ENCODE measurements at regions not wholly inside any gene's neighbourhood (a gene's known extent, or its start where the extent isn't known, plus 50 kb on each side); places are given as distances from the start of the nearest gene placed in this dataset.

- Histone ChIP-seq H3K9ac (ENCODE audit: insufficient read depth, low read length) (no peak overlapping the region), H3K4me3 (replicated peaks in 1 of 4; ENCODE audit: control extremely low read depth in 1 of 4, insufficient read depth in 1 of 4, low read depth in 3 of 4, low read length in 4 of 4) (no peak overlapping the region), H3K4me1 (ENCODE audit: control insufficient read depth, extremely low read depth, insufficient read depth, low read length) (peaks cover 19% of the 10 kb centered on the region), H3K4me2 (ENCODE audit: extremely low read depth, insufficient read depth, low read length) (peak overlapping the region; percentile 62), H3K27ac (ENCODE audit: insufficient read depth, low read length) (peak overlapping the region; percentile 66), H3K36me3 (ENCODE audit: control insufficient read depth, insufficient read depth, low read length) (no peaks in the 10 kb centered on the region), H2AFZ (ENCODE audit: low read length) (no peak overlapping the region), H4K20me1 (ENCODE audit: control insufficient read depth, extremely low read depth, insufficient read depth, low read length) (no peaks in the 10 kb centered on the region), H3K27me3 (ENCODE audit: control insufficient read depth, insufficient read depth, low read length) (no peaks in the 10 kb centered on the region), H3K9me3 (ENCODE audit: control insufficient read depth, insufficient read depth, low read depth, low read length) (no peaks in the 10 kb centered on the region), H3K79me2 (ENCODE audit: control insufficient read depth, insufficient read depth, low read length) (no peaks in the 10 kb centered on the region)
- TF ChIP-seq EZH2 (IDR thresholded peaks at IDR 0.05; ENCODE audit: low read length, missing control alignments) (no peak), CTCF (conservative IDR thresholded peaks at IDR 0.05 in 1 of 2, IDR thresholded peaks at IDR 0.05 in 1 of 2; ENCODE audit: low read depth in 1 of 2, low read length in 2 of 2) (no peak)
- DNase-seq (ENCODE audit: low read depth in 2 of 2), result peak; percentile 87 to 94
Observed at GRCh38 chr5:87121304-87122150, 146.2 kb upstream of the RASA1 start.

GRCh38 chr5:87122151-87122977, 145.3 kb upstream of the RASA1 start:
- TF ChIP-seq CTCF (conservative IDR thresholded peaks at IDR 0.05 in 1 of 2, IDR thresholded peaks at IDR 0.05 in 1 of 2; ENCODE audit: low read depth in 1 of 2, low read length in 2 of 2) (no peak), EZH2 (IDR thresholded peaks at IDR 0.05; ENCODE audit: low read length, missing control alignments) (no peak)
- Histone ChIP-seq H3K4me1 (ENCODE audit: control insufficient read depth, extremely low read depth, insufficient read depth, low read length) (peaks cover 19% of the 10 kb centered on the region), H3K79me2 (ENCODE audit: control insufficient read depth, insufficient read depth, low read length) (no peaks in the 10 kb centered on the region), H3K9me3 (ENCODE audit: control insufficient read depth, insufficient read depth, low read depth, low read length) (no peaks in the 10 kb centered on the region), H3K27me3 (ENCODE audit: control insufficient read depth, insufficient read depth, low read length) (no peaks in the 10 kb centered on the region), H2AFZ (ENCODE audit: low read length) (peak overlapping the region; percentile 42), H4K20me1 (ENCODE audit: control insufficient read depth, extremely low read depth, insufficient read depth, low read length) (no peaks in the 10 kb centered on the region), H3K4me3 (replicated peaks in 1 of 4; ENCODE audit: control extremely low read depth in 1 of 4, insufficient read depth in 1 of 4, low read depth in 3 of 4, low read length in 4 of 4) (no peak overlapping the region), H3K36me3 (ENCODE audit: control insufficient read depth, insufficient read depth, low read length) (no peaks in the 10 kb centered on the region), H3K9ac (ENCODE audit: insufficient read depth, low read length) (no peak overlapping the region), H3K4me2 (ENCODE audit: extremely low read depth, insufficient read depth, low read length) (peak overlapping the region; percentile 15), H3K27ac (ENCODE audit: insufficient read depth, low read length) (peak overlapping the region; percentile 66)
- no peak for DNase-seq (ENCODE audit: low read depth in 2 of 2)

GRCh38 chr5:87125766-87126165, 141.9 kb upstream of the RASA1 start:
- Histone ChIP-seq H4K20me1 (ENCODE audit: control insufficient read depth, extremely low read depth, insufficient read depth, low read length) (no peaks in the 10 kb centered on the region), H3K27me3 (ENCODE audit: control insufficient read depth, insufficient read depth, low read length) (no peaks in the 10 kb centered on the region), H3K9ac (ENCODE audit: insufficient read depth, low read length) (no peak overlapping the region), H3K4me3 (replicated peaks in 1 of 4; ENCODE audit: control extremely low read depth in 1 of 4, insufficient read depth in 1 of 4, low read depth in 3 of 4, low read length in 4 of 4) (no peak overlapping the region), H3K4me2 (ENCODE audit: extremely low read depth, insufficient read depth, low read length) (no peak overlapping the region), H3K9me3 (ENCODE audit: control insufficient read depth, insufficient read depth, low read depth, low read length) (no peaks in the 10 kb centered on the region), H3K27ac (ENCODE audit: insufficient read depth, low read length) (no peak overlapping the region), H3K79me2 (ENCODE audit: control insufficient read depth, insufficient read depth, low read length) (no peaks in the 10 kb centered on the region), H2AFZ (ENCODE audit: low read length) (no peak overlapping the region), H3K4me1 (ENCODE audit: control insufficient read depth, extremely low read depth, insufficient read depth, low read length) (peaks cover 8% of the 10 kb centered on the region), H3K36me3 (ENCODE audit: control insufficient read depth, insufficient read depth, low read length) (no peaks in the 10 kb centered on the region)
- peak in 1 of 2 donors; percentile 44 for DNase-seq (ENCODE audit: low read depth in 2 of 2)
- TF ChIP-seq EZH2 (IDR thresholded peaks at IDR 0.05; ENCODE audit: low read length, missing control alignments) (no peak), CTCF (conservative IDR thresholded peaks at IDR 0.05 in 1 of 2, IDR thresholded peaks at IDR 0.05 in 1 of 2; ENCODE audit: low read depth in 1 of 2, low read length in 2 of 2) (no peak)
